Coronary artery (tissue), 2 donors: ENCODE measurements at regions not wholly inside any gene's neighbourhood (a gene's known extent, or its start where the extent isn't known, plus 50 kb on each side); places are given as distances from the start of the nearest gene placed in this dataset.

Experiments
- DNase-seq: peaks from one replicate; pipeline ENCODE4 v3.0.0-alpha.2; 2017; ENCODE audit warnings: low spot score
- H3K27ac ChIP-seq, 2 donors: fragments of 200-600 bp; sonication (generic); one replicate each; pipeline ENCODE4 v1.5.1; 2016 to 2019
- H3K4me3 ChIP-seq: fragments of 200-600 bp; sonication (generic); 2 replicates; pipeline ENCODE4 v1.5.1; 2016; ENCODE audit warnings: mild to moderate bottlenecking, moderate library complexity
- TF ChIP-seq, protein P1 (sequence below): fragments of 200-600 bp; sonication (generic); IDR thresholded peaks from one replicate; pipeline ENCODE4 v1.5.1; 2019; ENCODE audit warnings: antibody characterized with exemption

DNA sequence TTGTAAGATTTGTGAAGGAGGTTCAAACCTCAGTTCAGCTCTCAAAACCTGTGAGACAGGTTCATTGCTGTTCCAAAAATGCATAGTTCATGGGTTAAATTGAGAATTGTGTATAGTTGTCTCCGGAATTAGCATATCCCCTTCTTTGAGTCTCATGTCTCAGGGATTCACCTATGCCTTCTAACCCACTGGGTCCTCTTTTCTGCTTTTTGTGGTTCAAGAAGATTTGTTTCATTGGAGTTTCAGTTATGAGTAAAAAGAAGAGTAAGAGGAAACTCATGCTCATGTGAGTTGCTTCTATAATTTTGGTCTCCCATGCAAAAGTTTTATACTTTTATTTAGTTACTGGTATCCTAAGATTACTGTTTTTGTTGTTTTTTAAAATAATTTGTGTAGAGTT is 1219.8 kb upstream of the ZEB2 start:
- DNase-seq = no peak
- TF ChIP-seq, protein P1, sequence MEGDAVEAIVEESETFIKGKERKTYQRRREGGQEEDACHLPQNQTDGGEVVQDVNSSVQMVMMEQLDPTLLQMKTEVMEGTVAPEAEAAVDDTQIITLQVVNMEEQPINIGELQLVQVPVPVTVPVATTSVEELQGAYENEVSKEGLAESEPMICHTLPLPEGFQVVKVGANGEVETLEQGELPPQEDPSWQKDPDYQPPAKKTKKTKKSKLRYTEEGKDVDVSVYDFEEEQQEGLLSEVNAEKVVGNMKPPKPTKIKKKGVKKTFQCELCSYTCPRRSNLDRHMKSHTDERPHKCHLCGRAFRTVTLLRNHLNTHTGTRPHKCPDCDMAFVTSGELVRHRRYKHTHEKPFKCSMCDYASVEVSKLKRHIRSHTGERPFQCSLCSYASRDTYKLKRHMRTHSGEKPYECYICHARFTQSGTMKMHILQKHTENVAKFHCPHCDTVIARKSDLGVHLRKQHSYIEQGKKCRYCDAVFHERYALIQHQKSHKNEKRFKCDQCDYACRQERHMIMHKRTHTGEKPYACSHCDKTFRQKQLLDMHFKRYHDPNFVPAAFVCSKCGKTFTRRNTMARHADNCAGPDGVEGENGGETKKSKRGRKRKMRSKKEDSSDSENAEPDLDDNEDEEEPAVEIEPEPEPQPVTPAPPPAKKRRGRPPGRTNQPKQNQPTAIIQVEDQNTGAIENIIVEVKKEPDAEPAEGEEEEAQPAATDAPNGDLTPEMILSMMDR = no peak
- Histone ChIP-seq H3K27ac (no peak overlapping the region), H3K4me3 (no peak overlapping the region)

DNA sequence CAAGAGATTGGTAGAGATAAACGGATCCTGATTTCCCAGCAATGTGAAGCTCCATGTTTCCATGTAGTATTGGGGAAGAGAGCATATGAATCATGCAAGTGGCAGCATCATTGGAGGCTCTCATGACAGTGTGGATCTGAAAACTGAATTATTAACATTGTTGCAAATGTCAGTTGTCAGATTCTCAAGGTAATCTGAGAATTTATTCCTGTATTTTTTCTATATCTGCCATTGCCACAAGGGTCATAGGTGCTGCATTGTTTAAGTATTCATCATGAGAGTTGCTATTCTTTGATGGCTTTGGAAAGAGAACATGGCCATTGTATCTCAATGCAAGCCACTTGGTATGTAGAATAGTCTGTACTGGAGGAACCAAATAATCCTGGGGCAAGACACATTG is 1217.0 kb upstream of the ZEB2 start:
- Histone ChIP-seq H3K4me3 (no peak overlapping the region), H3K27ac (no peak overlapping the region)
- DNase-seq = no peak
- TF ChIP-seq, protein P1 = no peak

DNA sequence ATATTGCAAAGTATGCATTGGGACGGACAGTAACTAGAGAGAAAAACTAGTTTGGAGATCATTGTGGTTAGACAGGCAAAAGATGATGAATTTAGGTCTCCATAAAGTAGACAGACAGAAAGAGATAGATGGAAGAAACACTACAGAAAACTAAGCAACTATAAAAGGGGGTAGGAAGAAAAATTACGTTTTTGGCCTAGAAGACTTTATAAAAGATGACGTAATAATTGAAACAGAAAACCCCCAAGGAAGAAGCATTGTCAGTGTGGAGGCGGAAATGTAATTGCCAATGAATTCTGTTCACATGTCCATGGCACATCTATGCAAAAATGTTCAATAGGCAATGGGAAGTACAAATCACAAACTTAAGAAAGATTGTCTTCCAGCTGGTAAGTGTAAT is 1211.5 kb upstream of the ZEB2 start:
- TF ChIP-seq, protein P1 = no peak
- no peak overlapping the region for H3K27ac ChIP-seq
- H3K4me3 ChIP-seq = no peak overlapping the region
- no peak for DNase-seq

DNA sequence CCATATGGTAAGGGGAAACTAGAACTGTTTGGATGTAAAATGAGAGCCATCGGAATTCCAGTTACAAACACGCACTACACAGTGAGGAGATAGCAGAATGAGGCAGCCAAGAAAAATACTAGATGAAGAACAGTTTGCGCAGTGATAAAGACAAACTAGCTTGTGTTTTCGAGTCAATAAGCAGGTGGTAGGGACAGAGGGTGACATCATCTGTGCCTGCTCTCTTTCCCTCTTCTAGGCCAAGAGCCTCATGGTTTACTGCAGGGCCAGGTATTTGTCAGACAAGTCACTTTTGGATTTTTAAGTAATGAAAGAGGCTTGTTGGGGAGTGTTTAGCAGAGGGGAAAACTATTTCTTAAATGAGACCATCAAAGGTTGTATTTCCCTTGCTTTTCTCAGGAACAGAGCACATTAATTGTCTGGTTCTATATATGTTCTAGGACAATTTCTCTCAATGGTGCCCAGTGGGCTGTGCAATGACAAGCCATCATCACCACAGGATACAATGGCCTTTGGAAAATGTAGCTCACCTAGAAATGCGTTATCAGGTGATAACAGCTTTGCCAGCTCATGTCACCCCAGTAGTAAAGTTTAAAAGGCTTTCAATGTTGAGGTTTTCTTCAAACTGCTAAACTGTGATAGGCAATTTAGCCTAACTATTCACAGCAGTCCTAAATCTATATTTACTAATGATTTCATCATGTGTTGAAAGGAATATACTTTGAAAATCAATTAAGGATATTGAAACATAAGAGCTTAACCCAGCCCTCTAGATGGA is 1210.3 kb upstream of the ZEB2 start:
- H3K4me3 ChIP-seq = no peak overlapping the region
- DNase-seq = no peak
- TF ChIP-seq, protein P1 = no peak
- H3K27ac ChIP-seq = no peak overlapping the region

DNA sequence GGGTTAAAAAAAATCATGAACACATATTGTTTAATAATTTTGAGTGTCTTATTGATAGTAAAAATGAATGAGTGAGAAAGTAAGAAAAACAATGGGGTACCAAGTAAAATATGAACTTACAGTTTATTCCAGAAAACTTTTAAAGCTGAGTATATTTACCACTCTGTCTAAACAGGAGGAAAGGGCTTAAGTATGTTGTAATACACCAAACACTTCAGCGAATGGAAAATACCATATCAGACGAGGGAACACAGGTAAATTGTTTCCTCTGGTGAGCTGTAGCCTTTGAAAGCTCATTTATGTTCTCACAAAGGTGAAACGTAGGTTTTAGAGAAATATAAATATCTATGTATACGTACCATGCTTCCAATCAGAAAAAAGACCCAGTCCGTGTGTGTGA is 1209.6 kb upstream of the ZEB2 start:
- TF ChIP-seq, protein P1 = no peak
- no peak for DNase-seq
- H3K27ac ChIP-seq = no peak overlapping the region
- H3K4me3 ChIP-seq = no peak overlapping the region

DNA sequence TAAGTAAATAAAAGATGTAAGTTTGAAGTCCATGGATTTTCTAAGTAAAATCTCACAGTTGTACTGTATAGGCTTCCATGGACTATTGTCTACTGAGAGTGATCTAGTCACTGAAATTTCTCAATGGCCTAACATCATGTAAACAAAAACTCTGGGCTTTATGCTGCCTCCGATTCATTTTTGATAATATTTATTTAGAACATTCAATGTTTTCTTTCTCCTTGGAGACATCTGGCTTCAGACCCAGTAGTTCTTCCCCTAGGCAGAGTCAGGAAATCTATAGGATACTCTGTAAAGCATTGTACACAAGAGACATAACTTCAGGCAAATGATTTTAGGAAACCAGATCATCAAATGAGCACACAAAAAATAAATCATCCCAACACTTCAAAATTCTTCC is 1208.6 kb upstream of the ZEB2 start:
- TF ChIP-seq, protein P1 = no peak
- H3K4me3 ChIP-seq = no peak overlapping the region
- DNase-seq = no peak
- no peak overlapping the region for H3K27ac ChIP-seq

DNA sequence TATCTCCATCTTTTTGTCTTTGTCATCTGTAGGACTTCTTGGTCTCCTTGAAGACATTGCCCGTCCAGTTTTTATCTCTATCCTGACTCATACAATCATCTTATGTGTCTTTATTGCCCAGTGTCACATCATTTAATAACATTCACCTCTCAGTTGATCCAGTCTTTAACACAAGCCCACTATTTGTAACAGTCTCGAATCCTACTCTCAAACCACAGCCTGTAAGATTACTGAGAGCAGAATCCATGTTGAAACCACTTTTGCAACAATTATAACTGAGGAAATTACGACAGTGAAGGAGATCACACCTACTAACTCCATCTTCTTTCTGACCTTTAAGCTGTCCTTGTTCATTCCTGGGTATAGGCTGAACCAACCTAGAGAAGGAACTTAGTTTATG is 1206.0 kb upstream of the ZEB2 start:
- no peak overlapping the region for H3K27ac ChIP-seq
- no peak for DNase-seq
- H3K4me3 ChIP-seq = no peak overlapping the region
- TF ChIP-seq, protein P1 = no peak
